Fibroblast of the aortic adventitia (primary cell): ENCODE measurements at regions not wholly inside any gene's neighbourhood (a gene's known extent, or its start where the extent isn't known, plus 50 kb on each side); places are given as distances from the start of the nearest gene placed in this dataset.
A peak's percentile ranks its signal among the peaks of the same experiment; 100 is the strongest.

Source experiments
- DNase-seq: peaks from one replicate; pipeline ENCODE4 v3.0.0-alpha.2; 2010; ENCODE audit warnings: low read depth
- H3K4me3 ChIP-seq: 2 replicates; pipeline ENCODE4 v1.5.1; 2011; ENCODE audit warnings: low read depth, mild to moderate bottlenecking, control low read depth, low read length, moderate library complexity
- CTCF ChIP-seq: IDR thresholded peaks from 2 replicates; pipeline ENCODE4 v1.5.1; 2011; ENCODE audit warnings: mild to moderate bottlenecking, low read length, control low read depth, inconsistent platforms; ENCODE audit not compliant: insufficient read depth

GRCh38 chr3:94520364-94520763, 457.5 kb downstream of the NSUN3 start:
- no peak for TF ChIP-seq CTCF
- no peak overlapping the region for H3K4me3 ChIP-seq
- no peak for DNase-seq

- DNase-seq, result no peak
- no peak overlapping the region for H3K4me3 ChIP-seq
- TF ChIP-seq CTCF, result peak; percentile 6
Observed at GRCh38 chr3:94522488-94522887, 459.6 kb downstream of the NSUN3 start.

GRCh38 chr3:94524102-94524919, 461.4 kb downstream of the NSUN3 start:
- DNase-seq, result no peak
- H3K4me3 ChIP-seq, result no peak overlapping the region
- TF ChIP-seq CTCF, result no peak

- peak; percentile 23 for DNase-seq
- H3K4me3 ChIP-seq, result no peak overlapping the region
- TF ChIP-seq CTCF, result peak; percentile 60
Observed at GRCh38 chr3:94525043-94525442, 462.2 kb downstream of the NSUN3 start.

GRCh38 chr3:94529816-94530215, 467.0 kb downstream of the NSUN3 start:
- no peak overlapping the region for H3K4me3 ChIP-seq
- DNase-seq, result no peak
- TF ChIP-seq CTCF, result no peak

- no peak for TF ChIP-seq CTCF
- no peak overlapping the region for H3K4me3 ChIP-seq
- no peak for DNase-seq
Observed at GRCh38 chr3:94532951-94533350, 470.1 kb downstream of the NSUN3 start.

GRCh38 chr3:94539937-94540336, 477.1 kb downstream of the NSUN3 start:
- TF ChIP-seq CTCF, result no peak
- DNase-seq, result no peak
- H3K4me3 ChIP-seq, result no peak overlapping the region
